Liver (tissue), 8 donors: ENCODE measurements at regions not wholly inside any gene's neighbourhood (a gene's known extent, or its start where the extent isn't known, plus 50 kb on each side); places are given as distances from the start of the nearest gene placed in this dataset.

ENCODE experiments used
- DNase-seq: peaks from one replicate; pipeline ENCODE4 v3.0.0-alpha.2; 2017; ENCODE audit warnings: low spot score
- H3K27ac ChIP-seq, 2 donors: one replicate each; pipeline ENCODE4 v1.7.0; 2013; ENCODE audit warnings: inconsistent platforms in 2 of 2, low read length in 2 of 2, control low read depth in 1 of 2, low read depth in 1 of 2, mild to moderate bottlenecking in 1 of 2
- H3K27me3 ChIP-seq, 4 donors: one replicate each; pipeline versions ENCODE4 v1.6.1 to v1.7.0; 2013; ENCODE audit warnings: low read length in 3 of 4, inconsistent platforms in 1 of 4, mild to moderate bottlenecking in 1 of 4, moderate library complexity in 1 of 4; ENCODE audit not compliant: control insufficient read depth in 4 of 4, insufficient read depth in 4 of 4
- H3K36me3 ChIP-seq, 4 donors: one replicate each; pipeline versions ENCODE4 v1.6.1 to v1.7.0; 2013; ENCODE audit warnings: low read length in 3 of 4, mild to moderate bottlenecking in 3 of 4, low read depth in 1 of 4, moderate library complexity in 1 of 4; ENCODE audit not compliant: control insufficient read depth in 4 of 4, insufficient read depth in 3 of 4
- H3K4me1 ChIP-seq, 4 donors: one replicate each; pipeline versions ENCODE4 v1.6.1 to v1.7.0; 2013; ENCODE audit warnings: low read length in 3 of 4, mild to moderate bottlenecking in 3 of 4, moderate library complexity in 1 of 4; ENCODE audit not compliant: control insufficient read depth in 4 of 4, insufficient read depth in 4 of 4
- H3K4me3 ChIP-seq, 3 donors: one replicate each; pipeline versions ENCODE4 v1.6.1 to v1.7.0; 2013; ENCODE audit warnings: low read length in 3 of 3, control low read depth in 1 of 3, low read depth in 1 of 3, mild to moderate bottlenecking in 1 of 3
- H3K9ac ChIP-seq, 2 donors: one replicate each; pipeline ENCODE4 v1.7.0; 2013; ENCODE audit warnings: low read length in 2 of 2, mild to moderate bottlenecking in 2 of 2, moderate library complexity in 2 of 2, control low read depth in 1 of 2, low read depth in 1 of 2
- H3K9me3 ChIP-seq, 4 donors: one replicate each; pipeline versions ENCODE4 v1.6.1 to v1.7.0; 2013; ENCODE audit warnings: low read length in 3 of 4; ENCODE audit not compliant: control insufficient read depth in 4 of 4
- CTCF ChIP-seq: fragments of 150-350 bp; IDR thresholded peaks from 2 replicates; pipeline ENCODE4 v1.5.1; 2017; ENCODE audit warnings: improper control_type of control experiment, low read depth, low read length; ENCODE audit not compliant: missing input control
- FOXA1 ChIP-seq: IDR thresholded peaks from 2 replicates; pipeline ENCODE4 v1.6.1; 2016; ENCODE audit warnings: antibody characterized with exemption
- FOXA2 ChIP-seq: IDR thresholded peaks from 2 replicates; pipeline ENCODE4 v1.6.1; 2016; ENCODE audit warnings: antibody characterized with exemption
- GABPA ChIP-seq, 2 donors: IDR thresholded peaks in 1 of 2; conservative IDR thresholded peaks in 1 of 2; 2 replicates each; pipeline ENCODE4 v1.6.1; 2016; ENCODE audit warnings: antibody characterized with exemption in 2 of 2, mild to moderate bottlenecking in 1 of 2, moderate library complexity in 1 of 2
- HNF4G ChIP-seq: IDR thresholded peaks from 2 replicates; pipeline ENCODE4 v1.6.1; 2016; ENCODE audit warnings: antibody characterized with exemption
- JUND ChIP-seq, 2 donors: IDR thresholded peaks; 2 replicates each; pipeline ENCODE4 v1.6.1; 2016; ENCODE audit warnings: antibody characterized with exemption in 2 of 2
- NR2F2 ChIP-seq: IDR thresholded peaks from 2 replicates; pipeline ENCODE4 v1.6.1; 2016; ENCODE audit warnings: antibody characterized with exemption
- RXRA ChIP-seq, 2 donors: IDR thresholded peaks; 2 replicates each; pipeline ENCODE4 v1.6.1; 2017 to 2018; ENCODE audit warnings: antibody characterized with exemption in 2 of 2, mild to moderate bottlenecking in 1 of 2
- SP1 ChIP-seq: IDR thresholded peaks from 2 replicates; pipeline ENCODE4 v1.6.1; 2018; ENCODE audit warnings: antibody characterized with exemption, mild to moderate bottlenecking
- TAF1 ChIP-seq: conservative IDR thresholded peaks from 2 replicates; pipeline ENCODE4 v1.6.1; 2016; ENCODE audit warnings: antibody characterized with exemption, mild to moderate bottlenecking
- YY1 ChIP-seq: IDR thresholded peaks from 2 replicates; pipeline ENCODE4 v1.6.1; 2016; ENCODE audit warnings: antibody characterized with exemption, mild to moderate bottlenecking
- WGBS: extraction: QIAGEN DNeasy Blood & Tissue Kit; methylation state at CpG from one replicate; pipeline ENCODE4 v1.1.7; 2013; 5-methylcytosine and 5-hydroxymethylcytosine counted together
- TF ChIP-seq, protein P1 (sequence below): IDR thresholded peaks from 2 replicates; pipeline ENCODE4 v1.6.1; 2016; ENCODE audit warnings: antibody characterized with exemption
- donor health status: healthy.
- donor health status: healthy.
- donor health status: healthy.
- donor health status: healthy.
- donor health status: healthy.

- Histone ChIP-seq H3K9me3 (peaks cover 0 to 2% (median 0%) of the 10 kb centered on the region in 4 donors), H3K9ac (no peak overlapping the region), H3K4me3 (no peak overlapping the region), H3K27ac (no peak overlapping the region), H3K4me1 (no peaks in the 10 kb centered on the region), H3K36me3 (no peaks in the 10 kb centered on the region), H3K27me3 (no peaks in the 10 kb centered on the region)
- TF ChIP-seq HNF4G (no peak), CTCF (no peak), TAF1 (no peak), FOXA1 (no peak), YY1 (no peak)
- TF ChIP-seq, protein P1, sequence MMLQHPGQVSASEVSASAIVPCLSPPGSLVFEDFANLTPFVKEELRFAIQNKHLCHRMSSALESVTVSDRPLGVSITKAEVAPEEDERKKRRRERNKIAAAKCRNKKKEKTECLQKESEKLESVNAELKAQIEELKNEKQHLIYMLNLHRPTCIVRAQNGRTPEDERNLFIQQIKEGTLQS: no peak
- no peak for DNase-seq
- 78% methylated on average over 8 of the region's 8 CpGs for WGBS
These were observed 453.2 kb downstream of the LPIN1 start for GRCh38 chr2:12199491-12200211.

DNA sequence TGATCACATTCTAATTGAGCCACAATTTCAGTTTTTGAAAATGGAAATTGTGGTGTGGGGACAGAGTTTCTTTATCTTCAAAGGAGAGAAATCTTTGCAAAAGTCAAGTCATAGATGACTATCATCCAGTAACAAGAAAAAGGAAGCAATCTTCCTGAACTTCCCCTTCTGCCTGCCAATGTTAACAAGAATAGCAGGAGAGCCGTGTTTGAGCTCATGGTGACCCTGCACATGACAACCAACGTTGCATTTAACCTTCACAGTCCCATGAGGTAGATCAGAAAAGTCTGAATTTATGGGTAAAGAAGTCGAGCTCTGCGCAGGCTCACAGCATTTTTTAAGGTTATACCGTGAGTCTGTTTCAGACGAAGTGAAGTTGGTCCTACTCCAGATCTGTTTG lies 454.9 kb downstream of the LPIN1 start:
- H3K27ac ChIP-seq: no peak overlapping the region
- H3K27me3 ChIP-seq: no peaks in the 10 kb centered on the region
- H3K4me1 ChIP-seq: no peaks in the 10 kb centered on the region
- peaks cover 0 to 2% (median 0%) of the 10 kb centered on the region in 4 donors for H3K9me3 ChIP-seq
- no peaks in the 10 kb centered on the region for H3K36me3 ChIP-seq
- no peak for DNase-seq
- no peak overlapping the region for H3K4me3 ChIP-seq
- WGBS: 70% methylated on average over 6 of the region's 6 CpGs
- no peak overlapping the region for H3K9ac ChIP-seq
- no peak for TF ChIP-seq CTCF
- TF ChIP-seq HNF4G: no peak
- TF ChIP-seq GABPA (IDR thresholded peaks at IDR 0.05 in 1 of 2, conservative IDR thresholded peaks at IDR 0.05 in 1 of 2): no peak
- no peak for TF ChIP-seq JUND (IDR thresholded peaks at IDR 0.05)
- TF ChIP-seq SP1: no peak
- no peak for TF ChIP-seq FOXA2
- no peak for TF ChIP-seq RXRA (IDR thresholded peaks at IDR 0.05)
- TF ChIP-seq YY1: no peak
- TF ChIP-seq NR2F2: no peak
- TF ChIP-seq, protein P1: no peak
